ENCODE measurements at regions not wholly inside any gene's neighbourhood (a gene's known extent, or its start where the extent isn't known, plus 50 kb on each side); places are given as distances from the start of the nearest gene placed in this dataset.

DNA sequence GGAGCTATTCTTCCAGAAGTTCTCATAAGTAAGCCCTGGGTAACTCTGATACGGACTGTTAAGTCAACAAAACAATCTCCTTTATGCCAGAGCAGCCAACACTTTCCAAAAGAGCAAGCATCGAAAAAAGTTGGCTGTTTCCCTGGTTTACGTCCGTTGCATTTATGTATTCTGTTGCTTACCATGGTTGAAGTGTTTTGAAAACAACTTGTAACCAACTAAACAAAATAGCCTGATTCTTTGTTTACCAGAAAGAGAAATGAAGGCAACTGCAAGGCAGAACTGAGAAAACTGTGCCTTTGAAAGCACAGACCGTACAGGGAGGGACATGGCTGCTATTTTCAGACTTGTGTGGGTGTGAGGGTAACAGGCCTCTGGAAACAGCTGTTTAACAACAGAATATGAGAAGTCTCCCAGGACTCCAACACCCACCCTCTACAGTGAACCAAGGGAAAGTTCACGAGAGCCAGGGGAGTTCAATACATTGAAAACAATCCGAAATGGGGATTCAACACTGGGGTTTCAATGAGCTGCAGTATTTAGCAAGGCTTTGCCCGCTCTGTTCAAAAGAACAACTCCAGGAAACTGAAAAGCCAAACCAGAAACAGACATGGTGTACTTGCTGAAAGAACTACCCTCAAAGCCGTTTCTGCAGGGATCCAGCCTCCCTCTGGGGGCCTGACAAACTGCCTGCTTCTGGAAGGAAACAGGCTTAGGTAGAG lies 95.8 kb upstream of the EGFL6 start:
- TF ChIP-seq POLR2AphosphoS5 (IDR thresholded peaks at IDR 0.05; ENCODE audit: low read depth, low read length) (no peak), REST (IDR thresholded peaks at IDR 0.05; ENCODE audit: insufficient read depth in 1 of 2, low read depth in 2 of 2, low read length in 2 of 2) (no peak), SIN3A (IDR thresholded peaks at IDR 0.05; ENCODE audit: borderline replicate concordance, insufficient read depth, low read length) (no peak), TAF1 (IDR thresholded peaks at IDR 0.05; ENCODE audit: borderline replicate concordance, insufficient read depth, low read length) (no peak), FOXP2 (optimal IDR thresholded peaks at IDR 0.05; ENCODE audit: borderline replicate concordance, extremely low read depth, extremely low read length, insufficient read depth) (no peak)
